Gastrocnemius medialis (tissue), 4 donors: ENCODE measurements at regions not wholly inside any gene's neighbourhood (a gene's known extent, or its start where the extent isn't known, plus 50 kb on each side); places are given as distances from the start of the nearest gene placed in this dataset.

Experiments
- ATAC-seq, 2 donors: fragments of 150-250 bp; one replicate each; pipeline ENCODE4 v1.9.1; 2016
- DNase-seq, 2 donors: peaks; one replicate each; pipeline ENCODE4 v3.0.0-alpha.2; 2019
- H3K27ac ChIP-seq, 4 donors: fragments of 200-600 bp; sonication (generic); 1 replicate in 1 of 4; 2 replicates in 3 of 4; pipeline ENCODE4 v1.5.1; 2016 to 2018; ENCODE audit warnings: mild to moderate bottlenecking in 2 of 4, moderate library complexity in 1 of 4
- H3K27me3 ChIP-seq, 3 donors: fragments of 200-600 bp; sonication (generic) in 2 of 3; 1 replicate in 1 of 3; 2 replicates in 2 of 3; pipeline versions ENCODE4 v1.5.1 to v1.6.0; 2016 to 2019; ENCODE audit warnings: mild to moderate bottlenecking in 1 of 3, moderate library complexity in 1 of 3
- H3K36me3 ChIP-seq, 2 donors: fragments of 200-600 bp; sonication (generic) in 1 of 2; one replicate each; pipeline ENCODE4 v1.5.1; 2017 to 2018
- H3K4me1 ChIP-seq, 2 donors: fragments of 200-600 bp; sonication (generic) in 1 of 2; one replicate each; pipeline ENCODE4 v1.5.1; 2016 to 2017; ENCODE audit warnings: mild to moderate bottlenecking in 2 of 2
- H3K4me3 ChIP-seq, 4 donors: fragments of 200-600 bp; sonication (generic) in 3 of 4; 1 replicate in 1 of 4; 2 replicates in 3 of 4; pipeline ENCODE4 v1.5.1; 2016 to 2019; ENCODE audit warnings: mild to moderate bottlenecking in 2 of 4
- H3K9me3 ChIP-seq, 3 donors: fragments of 200-600 bp; sonication (generic) in 2 of 3; 1 replicate in 1 of 3; 2 replicates in 2 of 3; pipeline ENCODE4 v1.5.1; 2016 to 2019
- POLR2A ChIP-seq, 2 donors: fragments of 450-650 bp; IDR thresholded peaks; one replicate each; pipeline ENCODE4 v1.6.1; 2017; ENCODE audit warnings: antibody characterized with exemption in 2 of 2, mild to moderate bottlenecking in 2 of 2, moderate library complexity in 2 of 2
- in situ Hi-C, 4 donors: fragments of 200-750 bp; cut with MboI; loops; one replicate each; pipeline versions ENCODE4 v1.15.0 to v1.8.0; 2017; ENCODE audit warnings: low sequenced_read_pairs in 4 of 4
- intact Hi-C: fragments of 100-400 bp; cut with DNase I; formaldehyde crosslinking; loops from one replicate; pipeline ENCODE4 v1.15.1; 2023; ENCODE audit warnings: low total_unique reads
- TF ChIP-seq, protein P1 (sequence below), 5 experiments: fragments of 450-650 bp in 3 of 5; fragments of 200-600 bp in 2 of 5; sonication (generic) in 2 of 5; IDR thresholded peaks in 4 of 5; conservative IDR thresholded peaks in 1 of 5; 1 replicate in 4 of 5; 2 replicates in 1 of 5; pipeline ENCODE4 v1.5.1; 2016 to 2019; ENCODE audit warnings: antibody characterized with exemption in 5 of 5, mild to moderate bottlenecking in 3 of 5, moderate library complexity in 3 of 5

DNA sequence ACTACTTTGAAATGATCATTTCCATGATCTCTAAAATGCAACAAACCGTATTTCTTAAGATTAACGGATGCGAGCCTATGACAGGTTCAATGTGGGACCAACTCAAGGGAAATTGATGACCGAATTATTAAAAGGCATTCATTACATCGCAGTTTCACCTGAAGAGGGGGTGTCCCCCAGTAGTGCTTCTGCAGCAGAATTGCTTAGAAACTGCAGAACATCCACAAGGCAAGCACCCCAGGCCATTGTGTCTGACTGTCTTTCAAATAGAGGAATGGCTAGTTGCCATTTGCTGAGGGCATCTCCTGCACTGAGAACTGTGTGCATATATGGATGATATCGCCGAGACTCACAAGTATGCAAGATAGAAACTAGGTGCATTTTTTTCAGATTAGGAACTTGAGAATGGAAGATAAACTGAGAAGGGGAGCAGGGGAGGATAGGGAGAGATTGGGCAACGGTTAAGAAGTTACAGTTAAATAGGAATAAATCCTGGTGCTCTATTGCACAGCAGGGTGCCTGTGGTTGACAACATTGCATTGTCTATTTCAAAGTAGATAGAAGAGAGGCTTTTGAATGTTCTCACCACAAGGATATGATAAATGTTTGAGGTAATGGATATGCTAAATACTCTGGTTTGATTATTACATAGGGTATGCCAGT, 234.3 kb upstream of the PLEKHG7 start:
- Histone ChIP-seq H3K36me3 (no peaks in the 10 kb centered on the region), H3K27me3 (no peaks in the 10 kb centered on the region), H3K4me3 (peak overlapping the region in 1 of 4 donors; percentile 22), H3K4me1 (peaks cover 37 to 65% of the 10 kb centered on the region in 2 donors), H3K9me3 (no peaks in the 10 kb centered on the region), H3K27ac (peak overlapping the region; percentile 68 to 87 (median 78))
- in situ Hi-C loops: no loop called here
- ATAC-seq: no peak
- intact Hi-C loops: loop anchor here (5.0 to 10.0 kb wide), 3 partner anchors 34 to 324 kb away; partner anchors contain the start of gene BTG1
- TF ChIP-seq, protein P1, sequence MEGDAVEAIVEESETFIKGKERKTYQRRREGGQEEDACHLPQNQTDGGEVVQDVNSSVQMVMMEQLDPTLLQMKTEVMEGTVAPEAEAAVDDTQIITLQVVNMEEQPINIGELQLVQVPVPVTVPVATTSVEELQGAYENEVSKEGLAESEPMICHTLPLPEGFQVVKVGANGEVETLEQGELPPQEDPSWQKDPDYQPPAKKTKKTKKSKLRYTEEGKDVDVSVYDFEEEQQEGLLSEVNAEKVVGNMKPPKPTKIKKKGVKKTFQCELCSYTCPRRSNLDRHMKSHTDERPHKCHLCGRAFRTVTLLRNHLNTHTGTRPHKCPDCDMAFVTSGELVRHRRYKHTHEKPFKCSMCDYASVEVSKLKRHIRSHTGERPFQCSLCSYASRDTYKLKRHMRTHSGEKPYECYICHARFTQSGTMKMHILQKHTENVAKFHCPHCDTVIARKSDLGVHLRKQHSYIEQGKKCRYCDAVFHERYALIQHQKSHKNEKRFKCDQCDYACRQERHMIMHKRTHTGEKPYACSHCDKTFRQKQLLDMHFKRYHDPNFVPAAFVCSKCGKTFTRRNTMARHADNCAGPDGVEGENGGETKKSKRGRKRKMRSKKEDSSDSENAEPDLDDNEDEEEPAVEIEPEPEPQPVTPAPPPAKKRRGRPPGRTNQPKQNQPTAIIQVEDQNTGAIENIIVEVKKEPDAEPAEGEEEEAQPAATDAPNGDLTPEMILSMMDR (IDR thresholded peaks at IDR 0.05 in 4 of 5, conservative IDR thresholded peaks at IDR 0.05 in 1 of 5): no peak
- TF ChIP-seq POLR2A (IDR thresholded peaks at IDR 0.05): no peak
- no peak for DNase-seq

DNA sequence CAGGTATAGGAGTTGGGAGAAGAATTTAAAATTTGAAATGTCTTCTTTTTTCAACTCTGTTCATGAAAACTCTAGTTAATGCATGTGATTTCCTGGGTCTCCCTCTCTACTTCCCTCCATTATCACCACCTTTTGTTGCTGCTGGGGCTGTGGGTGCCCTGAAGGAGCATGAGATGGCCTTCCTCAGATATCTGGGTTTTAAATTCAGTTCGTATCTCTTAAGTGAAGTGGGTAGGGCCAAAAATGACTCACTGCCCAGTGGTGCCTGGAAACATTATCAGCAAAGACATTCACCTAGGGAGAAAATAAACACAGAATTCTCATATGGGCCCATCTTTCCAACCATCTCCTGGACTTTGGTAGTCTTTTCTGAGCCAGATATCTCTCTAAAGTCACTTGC, 234.9 kb upstream of the PLEKHG7 start:
- Histone ChIP-seq H3K36me3 (no peaks in the 10 kb centered on the region), H3K4me1 (peaks cover 37 to 68% of the 10 kb centered on the region in 2 donors), H3K4me3 (peak overlapping the region in 1 of 4 donors; percentile 42), H3K9me3 (no peaks in the 10 kb centered on the region), H3K27me3 (no peaks in the 10 kb centered on the region), H3K27ac (peak overlapping the region; percentile 68 to 87 (median 78))
- TF ChIP-seq POLR2A (IDR thresholded peaks at IDR 0.05): no peak
- TF ChIP-seq, protein P1 (IDR thresholded peaks at IDR 0.05 in 4 of 5, conservative IDR thresholded peaks at IDR 0.05 in 1 of 5): no peak
- in situ Hi-C loops (no loop called here), intact Hi-C loops (loop anchor here (5.0 to 10.0 kb wide), 3 partner anchors 34 to 323 kb away; partner anchors contain the start of gene BTG1)
- DNase-seq: peak in 1 of 2 donors; percentile 25
- no peak for ATAC-seq

DNA sequence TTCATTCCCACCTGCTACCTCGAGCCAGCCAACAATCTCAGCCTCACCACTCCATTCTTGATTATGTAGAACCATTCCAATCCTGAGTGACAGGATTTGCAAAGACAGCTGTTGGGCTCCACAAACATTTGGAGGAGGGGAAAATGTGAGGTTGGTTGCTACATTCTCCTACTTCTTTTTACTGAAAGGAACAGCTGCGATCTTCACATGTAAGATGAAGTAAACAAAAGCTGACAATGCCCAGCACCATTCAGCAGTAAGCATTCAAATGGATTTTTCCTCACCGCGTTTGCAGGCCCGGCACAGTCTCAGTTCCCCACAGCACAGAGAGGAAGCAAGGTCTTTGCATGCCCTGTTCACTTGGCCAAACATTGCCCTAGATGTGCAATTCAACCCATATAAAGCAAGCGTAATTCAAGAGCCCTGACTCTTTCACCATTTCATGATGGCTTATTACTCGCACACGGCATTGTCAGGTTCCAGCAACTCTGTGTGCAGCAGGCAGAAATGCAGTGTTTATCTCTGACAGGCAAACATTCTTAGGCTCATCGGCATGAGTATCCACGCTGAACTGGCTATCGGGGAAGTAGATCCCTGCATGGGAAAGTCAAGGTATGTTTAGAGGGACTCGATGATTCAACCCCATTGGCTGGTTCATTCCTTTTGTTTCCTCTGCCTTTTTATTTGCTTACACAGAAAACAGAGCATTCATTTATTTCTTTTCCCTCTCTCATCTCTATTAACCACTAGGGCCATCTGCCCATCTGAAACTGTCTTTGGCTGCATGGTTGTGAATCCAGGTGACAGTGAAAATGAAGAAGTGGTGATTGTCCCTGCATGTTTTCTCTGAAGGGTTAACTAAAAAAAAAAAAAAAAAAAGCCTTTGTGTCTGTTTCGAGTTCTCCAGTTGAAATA, 236.1 kb upstream of the PLEKHG7 start:
- intact Hi-C loops: loop anchor here (5.0 to 10.0 kb wide), 3 partner anchors 36 to 322 kb away; partner anchors contain the start of gene BTG1
- ATAC-seq: peak; percentile 77 to 78
- DNase-seq: peak; percentile 61 to 65
- H3K27me3 ChIP-seq: no peaks in the 10 kb centered on the region
- H3K9me3 ChIP-seq: no peaks in the 10 kb centered on the region
- peak overlapping the region; percentile 68 to 87 (median 78) for H3K27ac ChIP-seq
- no peaks in the 10 kb centered on the region for H3K36me3 ChIP-seq
- in situ Hi-C loops: no loop called here
- H3K4me3 ChIP-seq: peak overlapping the region; percentile 16 to 42 (median 28)
- H3K4me1 ChIP-seq: peaks cover 47 to 80% of the 10 kb centered on the region in 2 donors
- TF ChIP-seq, protein P1 (IDR thresholded peaks at IDR 0.05 in 4 of 5, conservative IDR thresholded peaks at IDR 0.05 in 1 of 5): no peak
- peak in 1 of 2 donors; percentile 29 for TF ChIP-seq POLR2A (IDR thresholded peaks at IDR 0.05)

DNA sequence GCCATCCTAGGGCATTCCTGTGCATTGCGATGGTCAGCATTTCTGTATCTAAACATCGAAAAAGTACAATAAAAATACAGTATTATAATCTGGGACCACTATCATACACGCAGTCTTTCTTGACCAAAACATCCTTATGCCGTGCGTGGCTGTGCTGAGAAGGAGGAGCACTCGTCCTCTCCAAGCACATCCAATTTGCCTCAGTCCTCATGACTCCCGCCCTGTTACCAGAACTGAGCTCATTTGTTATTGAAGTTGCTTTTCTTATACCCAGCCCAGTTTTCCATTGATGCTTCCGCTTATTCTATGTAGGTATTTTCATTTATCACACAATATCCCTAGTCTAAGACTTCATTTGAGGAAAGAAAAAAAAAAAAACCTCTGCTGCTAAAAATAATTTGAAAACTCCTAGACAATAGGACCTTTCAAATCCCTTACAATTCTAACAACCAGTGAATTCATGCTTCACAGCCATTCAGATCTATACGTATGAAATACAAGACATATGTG, 236.9 kb upstream of the PLEKHG7 start:
- H3K36me3 ChIP-seq: no peaks in the 10 kb centered on the region
- no peaks in the 10 kb centered on the region for H3K9me3 ChIP-seq
- intact Hi-C loops (loop anchor here (5.0 to 10.0 kb wide), 3 partner anchors 36 to 321 kb away; partner anchors contain the start of gene BTG1), in situ Hi-C loops (no loop called here)
- peaks cover 49 to 81% of the 10 kb centered on the region in 2 donors for H3K4me1 ChIP-seq
- H3K27me3 ChIP-seq: no peaks in the 10 kb centered on the region
- DNase-seq (no peak), ATAC-seq (peak; percentile 22 to 36)
- peak overlapping the region; percentile 68 to 87 (median 78) for H3K27ac ChIP-seq
- TF ChIP-seq, protein P1 (IDR thresholded peaks at IDR 0.05 in 4 of 5, conservative IDR thresholded peaks at IDR 0.05 in 1 of 5): no peak
- TF ChIP-seq POLR2A (IDR thresholded peaks at IDR 0.05): no peak
- H3K4me3 ChIP-seq: peak overlapping the region; percentile 10 to 26 (median 14)
